Stimulated activated naive CD8-positive, alpha-beta T cell treated with anti-CD3 and anti-CD28 coated beads, Interleukin-15, Interleukin-2, amounts not matched to agents 100 ng/mL and 50 ng/mL, for 24 hours (primary cell): ENCODE measurements at regions not wholly inside any gene's neighbourhood (a gene's known extent, or its start where the extent isn't known, plus 50 kb on each side); places are given as distances from the start of the nearest gene placed in this dataset.

Experiments
- H3K27ac Mint-ChIP-seq: one replicate; pipeline ENCODE4 v1.8.0; 2021; ENCODE audit warnings: mild to moderate bottlenecking, mixed read lengths
- H3K27me3 Mint-ChIP-seq: one replicate; pipeline ENCODE4 v1.8.0; 2021; ENCODE audit warnings: mixed read lengths
- H3K36me3 Mint-ChIP-seq: one replicate; pipeline ENCODE4 v1.8.0; 2021; ENCODE audit warnings: low read depth, mixed read lengths
- H3K4me1 Mint-ChIP-seq: one replicate; pipeline ENCODE4 v1.8.0; 2021; ENCODE audit warnings: low read depth, mixed read lengths
- H3K4me3 Mint-ChIP-seq: one replicate; pipeline ENCODE4 v1.8.0; 2021; ENCODE audit warnings: mild to moderate bottlenecking, mixed read lengths
- H3K9me3 Mint-ChIP-seq: one replicate; pipeline ENCODE4 v1.8.0; 2021; ENCODE audit warnings: mixed read lengths

- Mint-ChIP-seq H3K4me3 (no peak overlapping the region), H3K27me3 (no peaks in the 10 kb centered on the region)
Measured at GRCh38 chr5:71865665-71866320, 146.7 kb downstream of the CARTPT start.

GRCh38 chr5:71872311-71872864 lies 153.3 kb downstream of the CARTPT start:
- H3K27me3 Mint-ChIP-seq, result peaks cover 3% of the 10 kb centered on the region
- H3K36me3 Mint-ChIP-seq, result no peaks in the 10 kb centered on the region
- H3K4me3 Mint-ChIP-seq, result no peak overlapping the region
- no peaks in the 10 kb centered on the region for H3K4me1 Mint-ChIP-seq
- H3K27ac Mint-ChIP-seq, result no peak overlapping the region
- H3K9me3 Mint-ChIP-seq, result peaks cover 5% of the 10 kb centered on the region

More at GRCh38 chr5:71865665-71866320, 146.7 kb downstream of the CARTPT start:
- Mint-ChIP-seq H3K4me1 (no peaks in the 10 kb centered on the region), H3K36me3 (no peaks in the 10 kb centered on the region), H3K27ac (no peak overlapping the region), H3K9me3 (peaks cover 5% of the 10 kb centered on the region)

GRCh38 chr5:71873191-71873591 lies 154.1 kb downstream of the CARTPT start:
- peaks cover 5% of the 10 kb centered on the region for H3K9me3 Mint-ChIP-seq
- H3K4me1 Mint-ChIP-seq, result no peaks in the 10 kb centered on the region
- no peaks in the 10 kb centered on the region for H3K36me3 Mint-ChIP-seq
- no peak overlapping the region for H3K27ac Mint-ChIP-seq
- no peak overlapping the region for H3K4me3 Mint-ChIP-seq
- peaks cover 3% of the 10 kb centered on the region for H3K27me3 Mint-ChIP-seq

GRCh38 chr5:71874521-71874920 lies 155.4 kb downstream of the CARTPT start:
- no peak overlapping the region for H3K27ac Mint-ChIP-seq

GRCh38 chr5:71877511-71877910 lies 158.4 kb downstream of the CARTPT start:
- Mint-ChIP-seq H3K27ac (no peak overlapping the region), H3K27me3 (peaks cover 18% of the 10 kb centered on the region), H3K4me1 (no peaks in the 10 kb centered on the region), H3K36me3 (no peaks in the 10 kb centered on the region), H3K4me3 (no peak overlapping the region), H3K9me3 (no peaks in the 10 kb centered on the region)

More at GRCh38 chr5:71874521-71874920, 155.4 kb downstream of the CARTPT start:
- no peak overlapping the region for H3K4me3 Mint-ChIP-seq
- H3K36me3 Mint-ChIP-seq, result no peaks in the 10 kb centered on the region
- no peaks in the 10 kb centered on the region for H3K4me1 Mint-ChIP-seq
- peaks cover 5% of the 10 kb centered on the region for H3K9me3 Mint-ChIP-seq
- peaks cover 9% of the 10 kb centered on the region for H3K27me3 Mint-ChIP-seq

DNA sequence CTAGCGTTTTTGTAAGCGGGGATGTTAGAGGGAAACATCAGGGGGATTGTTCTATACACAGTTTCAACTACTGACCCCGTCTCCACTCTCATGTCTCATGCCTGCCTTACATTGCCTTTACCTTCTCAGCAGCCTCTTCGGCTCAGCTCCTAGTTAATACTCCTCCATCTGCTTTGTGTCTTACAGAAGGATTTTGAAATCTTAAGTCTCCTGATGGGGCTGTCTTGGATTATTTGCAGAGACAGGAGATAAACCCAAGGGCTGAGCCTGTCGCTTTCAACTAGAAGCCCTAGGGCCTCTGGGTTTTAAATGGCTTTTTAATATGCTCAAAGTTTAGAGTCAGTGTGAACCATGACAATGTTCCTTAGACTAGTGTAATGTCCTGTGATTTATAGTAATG lies 161.5 kb downstream of the CARTPT start:
- no peaks in the 10 kb centered on the region for H3K36me3 Mint-ChIP-seq
- no peaks in the 10 kb centered on the region for H3K9me3 Mint-ChIP-seq
- H3K4me1 Mint-ChIP-seq, result no peaks in the 10 kb centered on the region
- peaks cover 15% of the 10 kb centered on the region for H3K27me3 Mint-ChIP-seq
- H3K4me3 Mint-ChIP-seq, result no peak overlapping the region
- H3K27ac Mint-ChIP-seq, result no peak overlapping the region

DNA sequence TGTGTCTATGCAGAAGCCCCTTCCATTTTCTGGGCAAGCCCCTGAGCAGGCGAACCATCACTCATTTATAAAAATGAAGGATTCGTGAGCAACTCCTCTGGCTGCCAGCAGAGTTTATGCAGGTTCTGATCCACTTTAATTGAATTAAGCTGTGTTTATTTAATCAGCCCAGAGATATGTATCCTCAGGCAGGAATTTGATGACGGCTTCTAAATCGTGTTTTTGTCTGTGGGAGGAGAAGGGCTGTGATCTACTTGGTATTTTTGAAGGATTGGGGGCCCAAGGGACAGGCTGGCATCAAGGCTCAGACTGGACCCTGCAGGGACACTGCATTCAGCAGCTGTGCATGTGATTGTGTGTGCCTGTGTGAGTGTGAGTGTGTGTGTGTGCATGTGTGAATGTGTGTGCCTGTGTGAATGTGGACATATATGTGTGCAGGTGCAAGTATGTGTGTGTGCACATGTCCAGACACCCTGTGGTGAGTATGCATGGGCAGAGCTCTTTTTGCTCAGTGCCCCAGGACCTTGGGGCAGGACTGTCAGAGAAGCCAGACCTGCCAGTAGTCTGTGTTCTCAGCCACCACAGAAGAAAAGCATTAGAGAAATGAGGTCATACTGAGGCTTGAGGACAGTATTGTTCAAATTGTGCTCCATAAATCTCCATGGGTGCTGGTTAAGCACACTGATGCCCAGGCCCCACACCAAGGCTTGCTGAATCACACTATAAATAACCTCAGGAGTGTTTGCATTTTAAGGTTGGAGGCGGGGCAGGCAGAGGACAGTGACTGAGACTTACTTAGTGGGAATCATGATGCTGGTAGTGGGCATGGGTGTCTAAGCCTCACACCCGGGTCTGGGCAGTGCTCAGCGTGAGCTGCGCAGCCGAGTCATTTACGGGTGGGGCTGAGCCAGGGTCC lies 164.0 kb downstream of the CARTPT start:
- no peak overlapping the region for H3K4me3 Mint-ChIP-seq
- H3K4me1 Mint-ChIP-seq, result no peaks in the 10 kb centered on the region
- peaks cover 2% of the 10 kb centered on the region for H3K9me3 Mint-ChIP-seq
- no peaks in the 10 kb centered on the region for H3K36me3 Mint-ChIP-seq
- H3K27me3 Mint-ChIP-seq, result peaks cover 15% of the 10 kb centered on the region
- no peak overlapping the region for H3K27ac Mint-ChIP-seq

DNA sequence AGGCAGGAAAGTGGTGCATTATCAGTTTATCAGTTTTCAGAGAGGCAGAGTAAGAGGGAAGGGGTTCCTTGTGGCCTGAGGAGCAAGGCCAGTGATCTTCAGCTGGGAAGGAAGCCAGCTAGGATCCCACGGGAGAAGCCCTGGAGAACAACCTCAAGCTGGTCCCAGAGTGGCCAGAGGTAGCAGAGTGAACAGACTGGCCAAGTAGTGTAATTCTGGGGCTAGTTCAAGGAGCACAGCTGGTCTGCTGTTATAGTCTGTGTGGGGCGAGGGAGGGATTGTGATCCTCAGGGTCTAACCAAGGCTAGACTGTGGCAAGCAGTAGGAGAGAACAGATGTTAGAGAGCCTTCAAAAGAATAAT lies 164.6 kb downstream of the CARTPT start:
- Mint-ChIP-seq H3K27ac (no peak overlapping the region), H3K36me3 (no peaks in the 10 kb centered on the region), H3K4me3 (no peak overlapping the region), H3K27me3 (peaks cover 11% of the 10 kb centered on the region), H3K9me3 (peaks cover 6% of the 10 kb centered on the region), H3K4me1 (no peaks in the 10 kb centered on the region)

GRCh38 chr5:71884926-71885325 lies 165.9 kb downstream of the CARTPT start:
- Mint-ChIP-seq H3K27ac (no peak overlapping the region), H3K9me3 (peaks cover 6% of the 10 kb centered on the region), H3K4me1 (no peaks in the 10 kb centered on the region), H3K27me3 (peaks cover 14% of the 10 kb centered on the region), H3K4me3 (no peak overlapping the region), H3K36me3 (no peaks in the 10 kb centered on the region)

GRCh38 chr5:71886406-71886805 lies 167.3 kb downstream of the CARTPT start:
- H3K27ac Mint-ChIP-seq, result no peak overlapping the region

DNA sequence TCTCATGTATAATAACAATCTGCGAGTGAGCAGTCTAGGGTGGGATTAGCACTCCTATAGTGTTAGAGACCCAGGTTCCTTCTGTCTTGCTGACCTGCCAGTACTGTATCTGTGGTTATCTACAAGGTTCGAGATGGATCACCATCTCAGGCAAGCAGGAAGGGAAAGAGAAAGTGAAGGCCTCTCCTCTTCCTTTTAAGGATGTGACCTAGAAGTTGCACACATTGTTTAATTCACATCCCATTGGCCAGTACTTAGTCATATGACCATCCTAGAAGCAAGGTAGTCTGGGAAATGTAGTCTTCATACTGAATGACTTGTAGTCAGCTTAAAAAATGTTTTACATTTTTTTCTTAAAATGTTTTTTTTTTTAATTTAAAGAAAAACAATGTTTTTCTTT lies 168.6 kb downstream of the CARTPT start:
- no peak overlapping the region for H3K4me3 Mint-ChIP-seq
- no peaks in the 10 kb centered on the region for H3K36me3 Mint-ChIP-seq
- H3K4me1 Mint-ChIP-seq, result no peaks in the 10 kb centered on the region
- peaks cover 6% of the 10 kb centered on the region for H3K9me3 Mint-ChIP-seq
- no peak overlapping the region for H3K27ac Mint-ChIP-seq
- H3K27me3 Mint-ChIP-seq, result peaks cover 13% of the 10 kb centered on the region

More at GRCh38 chr5:71886406-71886805, 167.3 kb downstream of the CARTPT start:
- Mint-ChIP-seq H3K9me3 (peaks cover 6% of the 10 kb centered on the region), H3K27me3 (peaks cover 18% of the 10 kb centered on the region), H3K4me3 (no peak overlapping the region), H3K36me3 (no peaks in the 10 kb centered on the region), H3K4me1 (no peaks in the 10 kb centered on the region)

- no peak overlapping the region for H3K27ac Mint-ChIP-seq
- H3K36me3 Mint-ChIP-seq, result no peaks in the 10 kb centered on the region
- H3K27me3 Mint-ChIP-seq, result peaks cover 13% of the 10 kb centered on the region
- H3K4me1 Mint-ChIP-seq, result no peaks in the 10 kb centered on the region
- peaks cover 6% of the 10 kb centered on the region for H3K9me3 Mint-ChIP-seq
- no peak overlapping the region for H3K4me3 Mint-ChIP-seq
Measured at GRCh38 chr5:71891406-71891805, 172.3 kb downstream of the CARTPT start.

- peaks cover 6% of the 10 kb centered on the region for H3K9me3 Mint-ChIP-seq
- H3K27me3 Mint-ChIP-seq, result peaks cover 13% of the 10 kb centered on the region
- no peak overlapping the region for H3K27ac Mint-ChIP-seq
- no peaks in the 10 kb centered on the region for H3K4me1 Mint-ChIP-seq
- H3K36me3 Mint-ChIP-seq, result no peaks in the 10 kb centered on the region
- no peak overlapping the region for H3K4me3 Mint-ChIP-seq
Measured at GRCh38 chr5:71891856-71892255, 172.8 kb downstream of the CARTPT start.

- Mint-ChIP-seq H3K4me3 (no peak overlapping the region), H3K9me3 (peaks cover 6% of the 10 kb centered on the region), H3K27me3 (peaks cover 13% of the 10 kb centered on the region), H3K4me1 (no peaks in the 10 kb centered on the region), H3K27ac (no peak overlapping the region), H3K36me3 (no peaks in the 10 kb centered on the region)
Measured at GRCh38 chr5:71892641-71893365, 173.7 kb downstream of the CARTPT start.

GRCh38 chr5:71893451-71893850 lies 174.4 kb downstream of the CARTPT start:
- peaks cover 13% of the 10 kb centered on the region for H3K27me3 Mint-ChIP-seq
- peaks cover 1% of the 10 kb centered on the region for H3K9me3 Mint-ChIP-seq
- H3K4me3 Mint-ChIP-seq, result no peak overlapping the region
- H3K4me1 Mint-ChIP-seq, result no peaks in the 10 kb centered on the region
- H3K36me3 Mint-ChIP-seq, result no peaks in the 10 kb centered on the region
- H3K27ac Mint-ChIP-seq, result no peak overlapping the region
